SK-N-MC (cell line): ENCODE measurements at regions not wholly inside any gene's neighbourhood (a gene's known extent, or its start where the extent isn't known, plus 50 kb on each side); places are given as distances from the start of the nearest gene placed in this dataset.

ENCODE experiments used
- EZH2 ChIP-seq: fragments of 200-600 bp; sonication (generic); IDR thresholded peaks from one replicate; pipeline ENCODE4 v1.6.1; 2017; ENCODE audit warnings: antibody characterized with exemption
- FOXP2 ChIP-seq: optimal IDR thresholded peaks from 2 replicates; pipeline ENCODE3; 2011; ENCODE audit warnings: mild to moderate bottlenecking, moderate library complexity; ENCODE audit not compliant: insufficient read depth; ENCODE audit errors: extremely low read length, control extremely low read depth
- POLR2AphosphoS5 ChIP-seq: IDR thresholded peaks from 2 replicates; pipeline ENCODE4 v1.6.1; 2012; ENCODE audit warnings: mild to moderate bottlenecking, low read depth, low read length, borderline replicate concordance

GRCh38 chr4:67380154-67380553 lies 165.1 kb downstream of the CENPC start:
- TF ChIP-seq EZH2 (no peak), POLR2AphosphoS5 (no peak), FOXP2 (no peak)
